NCI-H2029 treated with DMSO at 0.1 percent for 48 hours (cell line): ENCODE measurements at regions not wholly inside any gene's neighbourhood (a gene's known extent, or its start where the extent isn't known, plus 50 kb on each side); places are given as distances from the start of the nearest gene placed in this dataset.
"Not testable (repeated sequence)": the region's sequence is repeated elsewhere in the genome, so short reads cannot be mapped to it uniquely, and the experiment has no call there.

Experiments
- DNase-seq: peaks from one replicate; lab custom pipeline; 2025; lab: John Stamatoyannopoulos, UW

- DNase-seq: no peak
These were observed 166.5 kb upstream of the CXCR4 start for GRCh38 chr2:136284226-136285119.

GRCh38 chr2:136282251-136282650 is 164.3 kb upstream of the CXCR4 start:
- DNase-seq: no peak

GRCh38 chr2:136281281-136282114 is 163.5 kb upstream of the CXCR4 start:
- DNase-seq: no peak

GRCh38 chr2:136266346-136266745 is 148.4 kb upstream of the CXCR4 start:
- DNase-seq: not testable (repeated sequence)

GRCh38 chr2:136259551-136259950 is 141.6 kb upstream of the CXCR4 start:
- DNase-seq: no peak

- no peak for DNase-seq
These were observed 139.9 kb upstream of the CXCR4 start for GRCh38 chr2:136257893-136258292.

- no peak for DNase-seq
These were observed 137.9 kb upstream of the CXCR4 start for GRCh38 chr2:136255648-136256461.

- no peak for DNase-seq
These were observed 137.2 kb upstream of the CXCR4 start for GRCh38 chr2:136255127-136255526.

GRCh38 chr2:136254681-136255080 is 136.7 kb upstream of the CXCR4 start:
- no peak for DNase-seq

GRCh38 chr2:136253288-136254004 is 135.5 kb upstream of the CXCR4 start:
- no peak for DNase-seq

GRCh38 chr2:136251885-136252585 is 134.1 kb upstream of the CXCR4 start:
- no peak for DNase-seq

GRCh38 chr2:136251197-136251884 is 133.4 kb upstream of the CXCR4 start:
- DNase-seq: no peak

- no peak for DNase-seq
These were observed 132.2 kb upstream of the CXCR4 start for GRCh38 chr2:136250131-136250530.

- DNase-seq: no peak
These were observed 131.0 kb upstream of the CXCR4 start for GRCh38 chr2:136248907-136249306.

GRCh38 chr2:136248242-136248641 is 130.3 kb upstream of the CXCR4 start:
- DNase-seq: peak; percentile 59

GRCh38 chr2:136247204-136247950 is 129.4 kb upstream of the CXCR4 start:
- DNase-seq: no peak

GRCh38 chr2:136246086-136246669 is 128.2 kb upstream of the CXCR4 start:
- DNase-seq: peak; percentile 18

- no peak for DNase-seq
These were observed 127.3 kb upstream of the CXCR4 start for GRCh38 chr2:136245211-136245610.

GRCh38 chr2:136244536-136244885 is 126.6 kb upstream of the CXCR4 start:
- no peak for DNase-seq
